ENCODE measurements at regions not wholly inside any gene's neighbourhood (a gene's known extent, or its start where the extent isn't known, plus 50 kb on each side); places are given as distances from the start of the nearest gene placed in this dataset.

GRCh38 chr11:122436188-122436555 is 219.3 kb upstream of the UBASH3B start:
- DNase-seq (ENCODE audit: low spot score), result no peak
- TF ChIP-seq, protein P1, sequence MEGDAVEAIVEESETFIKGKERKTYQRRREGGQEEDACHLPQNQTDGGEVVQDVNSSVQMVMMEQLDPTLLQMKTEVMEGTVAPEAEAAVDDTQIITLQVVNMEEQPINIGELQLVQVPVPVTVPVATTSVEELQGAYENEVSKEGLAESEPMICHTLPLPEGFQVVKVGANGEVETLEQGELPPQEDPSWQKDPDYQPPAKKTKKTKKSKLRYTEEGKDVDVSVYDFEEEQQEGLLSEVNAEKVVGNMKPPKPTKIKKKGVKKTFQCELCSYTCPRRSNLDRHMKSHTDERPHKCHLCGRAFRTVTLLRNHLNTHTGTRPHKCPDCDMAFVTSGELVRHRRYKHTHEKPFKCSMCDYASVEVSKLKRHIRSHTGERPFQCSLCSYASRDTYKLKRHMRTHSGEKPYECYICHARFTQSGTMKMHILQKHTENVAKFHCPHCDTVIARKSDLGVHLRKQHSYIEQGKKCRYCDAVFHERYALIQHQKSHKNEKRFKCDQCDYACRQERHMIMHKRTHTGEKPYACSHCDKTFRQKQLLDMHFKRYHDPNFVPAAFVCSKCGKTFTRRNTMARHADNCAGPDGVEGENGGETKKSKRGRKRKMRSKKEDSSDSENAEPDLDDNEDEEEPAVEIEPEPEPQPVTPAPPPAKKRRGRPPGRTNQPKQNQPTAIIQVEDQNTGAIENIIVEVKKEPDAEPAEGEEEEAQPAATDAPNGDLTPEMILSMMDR (IDR thresholded peaks at IDR 0.05), result no peak
- no peaks in the 10 kb centered on the region for H3K36me3 ChIP-seq
- no peak overlapping the region for H3K27ac ChIP-seq
- no peak overlapping the region for H3K4me3 ChIP-seq
- no peaks in the 10 kb centered on the region for H3K27me3 ChIP-seq
- H3K9me3 ChIP-seq, result no peaks in the 10 kb centered on the region
- peaks cover 0 to 10% of the 10 kb centered on the region in 2 donors for H3K4me1 ChIP-seq

GRCh38 chr11:122435540-122436187 is 219.9 kb upstream of the UBASH3B start:
- H3K36me3 ChIP-seq, result no peaks in the 10 kb centered on the region
- no peak overlapping the region for H3K4me3 ChIP-seq
- H3K27me3 ChIP-seq, result no peaks in the 10 kb centered on the region
- no peak overlapping the region for H3K27ac ChIP-seq
- TF ChIP-seq, protein P1 (IDR thresholded peaks at IDR 0.05), result no peak
- H3K9me3 ChIP-seq, result no peaks in the 10 kb centered on the region
- no peak for DNase-seq (ENCODE audit: low spot score)
- peaks cover 0 to 6% of the 10 kb centered on the region in 2 donors for H3K4me1 ChIP-seq

GRCh38 chr11:122434786-122435185 is 220.7 kb upstream of the UBASH3B start:
- Histone ChIP-seq H3K27me3 (no peaks in the 10 kb centered on the region), H3K9me3 (no peaks in the 10 kb centered on the region), H3K4me3 (no peak overlapping the region), H3K36me3 (no peaks in the 10 kb centered on the region), H3K4me1 (peaks cover 0 to 5% of the 10 kb centered on the region in 2 donors), H3K27ac (no peak overlapping the region)
- no peak for DNase-seq (ENCODE audit: low spot score)
- TF ChIP-seq, protein P1 (IDR thresholded peaks at IDR 0.05), result no peak

- no peaks in the 10 kb centered on the region for H3K27me3 ChIP-seq
- no peak overlapping the region for H3K27ac ChIP-seq
- DNase-seq (ENCODE audit: low spot score), result peak; percentile 66
- H3K4me3 ChIP-seq, result no peak overlapping the region
- no peaks in the 10 kb centered on the region for H3K36me3 ChIP-seq
- no peaks in the 10 kb centered on the region for H3K9me3 ChIP-seq
- H3K4me1 ChIP-seq, result no peaks in the 10 kb centered on the region
- TF ChIP-seq, protein P1 (IDR thresholded peaks at IDR 0.05), result no peak
Observed at GRCh38 chr11:122430490-122430889, 225.0 kb upstream of the UBASH3B start.

GRCh38 chr11:122426073-122426472 is 229.4 kb upstream of the UBASH3B start:
- Histone ChIP-seq H3K27ac (no peak overlapping the region), H3K36me3 (no peaks in the 10 kb centered on the region), H3K4me1 (no peaks in the 10 kb centered on the region), H3K9me3 (no peaks in the 10 kb centered on the region), H3K27me3 (no peaks in the 10 kb centered on the region), H3K4me3 (no peak overlapping the region)
- DNase-seq (ENCODE audit: low spot score), result no peak
- TF ChIP-seq, protein P1 (IDR thresholded peaks at IDR 0.05), result no peak

GRCh38 chr11:122424636-122425035 is 230.9 kb upstream of the UBASH3B start:
- Histone ChIP-seq H3K27ac (peak overlapping the region in 1 of 2 donors; percentile 54), H3K27me3 (no peaks in the 10 kb centered on the region), H3K4me1 (no peaks in the 10 kb centered on the region), H3K4me3 (no peak overlapping the region), H3K9me3 (no peaks in the 10 kb centered on the region), H3K36me3 (no peaks in the 10 kb centered on the region)
- DNase-seq (ENCODE audit: low spot score), result no peak
- TF ChIP-seq, protein P1 (IDR thresholded peaks at IDR 0.05), result no peak
